Right hindlimb (tissue), 1 donor: ENCODE measurements at regions not wholly inside any gene's neighbourhood (a gene's known extent, or its start where the extent isn't known, plus 50 kb on each side); places are given as distances from the start of the nearest gene placed in this dataset.

ENCODE experiments used
- DNase-seq: peaks from one replicate; pipeline ENCODE4 v3.0.0-alpha.2; 2018

GRCh38 chr1:47708658-47709018 lies 270.8 kb downstream of the FOXD2 start:
- no peak for DNase-seq

GRCh38 chr1:47709019-47709871 lies 271.4 kb downstream of the FOXD2 start:
- peak; percentile 64 for DNase-seq

- DNase-seq: no peak
Measured at GRCh38 chr1:47709872-47710231, 272.0 kb downstream of the FOXD2 start.

- DNase-seq: peak; percentile 82
Measured at GRCh38 chr1:47710329-47711071, 272.7 kb downstream of the FOXD2 start.
